ENCODE measurements at regions not wholly inside any gene's neighbourhood (a gene's known extent, or its start where the extent isn't known, plus 50 kb on each side); places are given as distances from the start of the nearest gene placed in this dataset.

DNA sequence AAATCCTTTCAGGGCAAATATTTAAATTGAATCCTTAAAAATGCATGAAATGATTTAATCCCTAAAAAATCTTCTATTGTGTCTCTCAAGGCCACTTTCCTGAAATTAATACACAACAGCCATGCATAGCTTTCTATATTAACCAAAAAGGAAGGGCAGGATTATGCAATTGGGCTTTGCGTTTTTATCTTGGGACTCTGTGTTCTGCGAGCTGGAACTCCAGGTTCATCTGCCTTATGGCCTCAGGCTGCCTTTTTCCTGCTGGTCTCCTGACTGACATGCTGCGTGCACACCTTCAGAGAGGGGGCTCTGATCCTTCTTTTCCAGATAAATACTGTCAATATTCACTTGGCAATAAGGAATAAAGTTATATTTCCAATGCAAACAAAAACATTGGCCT lies 141.7 kb upstream of the GRIA4 start:
- Histone ChIP-seq H3K4me2 (ENCODE audit: control insufficient read depth, insufficient read depth) (no peak overlapping the region), H3K9ac (ENCODE audit: control insufficient read depth, insufficient read depth, low read length) (no peak overlapping the region), H3K36me3 (ENCODE audit: control insufficient read depth in 2 of 2, insufficient read depth in 2 of 2, low read length in 1 of 2) (no peaks in the 10 kb centered on the region), H3K9me3 (replicated peaks; ENCODE audit: control insufficient read depth, insufficient read depth, low read length) (no peaks in the 10 kb centered on the region), H3K27me3 (replicated peaks in 1 of 2; ENCODE audit: control insufficient read depth in 2 of 2, insufficient read depth in 2 of 2, low read length in 1 of 2) (no peaks in the 10 kb centered on the region), H3K79me2 (ENCODE audit: control insufficient read depth, insufficient read depth, low read length) (no peaks in the 10 kb centered on the region), H3K4me1 (ENCODE audit: control insufficient read depth, insufficient read depth, low read length) (no peaks in the 10 kb centered on the region), H2AFZ (ENCODE audit: control insufficient read depth, low read depth, low read length) (no peak overlapping the region), H4K20me1 (ENCODE audit: control insufficient read depth, insufficient read depth) (no peaks in the 10 kb centered on the region), H3K4me3 (no peak overlapping the region), H3K27ac (ENCODE audit: control insufficient read depth, insufficient read depth) (no peak overlapping the region)
- RAD21 ChIA-PET (ENCODE audit: unreplicated experiment): no interaction called here
- BruUV-seq (replicated peaks): no TSS peak
- POLR2A ChIA-PET: no interaction called here
- TF ChIP-seq ZNF622 (IDR thresholded peaks at IDR 0.05): no peak
- TF ChIP-seq SREBF2 (IDR thresholded peaks at IDR 0.05; ENCODE audit: low read length): no peak
- TF ChIP-seq, protein P1, sequence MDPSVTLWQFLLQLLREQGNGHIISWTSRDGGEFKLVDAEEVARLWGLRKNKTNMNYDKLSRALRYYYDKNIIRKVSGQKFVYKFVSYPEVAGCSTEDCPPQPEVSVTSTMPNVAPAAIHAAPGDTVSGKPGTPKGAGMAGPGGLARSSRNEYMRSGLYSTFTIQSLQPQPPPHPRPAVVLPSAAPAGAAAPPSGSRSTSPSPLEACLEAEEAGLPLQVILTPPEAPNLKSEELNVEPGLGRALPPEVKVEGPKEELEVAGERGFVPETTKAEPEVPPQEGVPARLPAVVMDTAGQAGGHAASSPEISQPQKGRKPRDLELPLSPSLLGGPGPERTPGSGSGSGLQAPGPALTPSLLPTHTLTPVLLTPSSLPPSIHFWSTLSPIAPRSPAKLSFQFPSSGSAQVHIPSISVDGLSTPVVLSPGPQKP (IDR thresholded peaks at IDR 0.05; ENCODE audit: low read depth, low read length): no peak
- no peak for TF ChIP-seq MYC (IDR thresholded peaks at IDR 0.05; ENCODE audit: insufficient read depth, insufficient read length, insufficient replicate concordance, low read length, severe bottlenecking)
- TF ChIP-seq PAX5 (IDR thresholded peaks at IDR 0.05; ENCODE audit: borderline replicate concordance, low read depth, low read length): no peak
- no peak for TF ChIP-seq KLF5 (IDR thresholded peaks at IDR 0.05; ENCODE audit: partially characterized antibody)
- intact Hi-C loops (cut with micrococcal nuclease; ENCODE audit: unreplicated experiment) (no loop called here), in situ Hi-C loops (cut with MboI) (no loop called here)
- WGBS (ENCODE audit: insufficient coverage, insufficient replicate concordance, low lambda C conversion rate, missing lambda C conversion rate): 14% methylated on average over 3 of the region's 3 CpGs
- ATAC-seq (no peak), DNase-seq (ENCODE audit: low read depth, low spot score) (no peak), FAIRE-seq (no peak)
- CTCF ChIA-PET: no interaction called here
- SMC1A ChIA-PET (ENCODE audit: uncharacterized antibody, unreplicated experiment): no interaction called here

DNA sequence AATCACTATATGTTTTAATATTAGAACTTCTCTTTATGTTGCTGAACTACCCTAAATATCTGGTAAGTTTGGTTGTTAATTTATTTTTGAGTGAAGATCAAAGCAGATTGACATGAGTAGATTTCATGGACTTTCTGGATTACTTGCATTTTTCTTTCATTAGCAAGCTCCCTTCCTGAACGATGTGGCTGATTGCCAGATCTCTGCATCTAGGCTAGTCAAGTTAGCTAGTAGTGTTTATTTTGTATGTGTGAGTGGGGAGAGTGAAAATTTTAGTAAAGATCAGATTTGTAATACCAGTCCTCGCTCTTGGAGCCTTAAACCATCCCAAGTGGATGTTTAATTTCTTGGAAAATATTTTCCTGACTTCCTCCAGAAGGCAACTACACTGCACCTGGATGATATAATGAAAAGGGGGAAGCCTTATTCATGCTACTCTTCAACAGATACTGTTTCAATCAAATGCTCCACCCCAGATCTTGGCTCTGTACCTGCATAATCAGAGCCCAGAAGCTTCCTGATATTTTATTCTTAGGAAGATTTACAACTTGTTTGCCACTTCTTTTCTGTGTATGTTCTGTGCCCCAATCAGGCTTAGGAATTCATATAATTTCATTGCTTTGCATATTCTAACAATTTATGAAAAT lies 143.2 kb upstream of the GRIA4 start:
- intact Hi-C loops (cut with micrococcal nuclease; ENCODE audit: unreplicated experiment): no loop called here
- ChIA-PET CTCF (no interaction called here), SMC1A (ENCODE audit: uncharacterized antibody, unreplicated experiment) (interaction anchor here (2.3 kb wide), 1 partner anchor 11 kb away, joined by 6 read pairs; no protein-coding TSS in a partner anchor), POLR2A (no interaction called here), RAD21 (ENCODE audit: unreplicated experiment) (no interaction called here)
- H3K4me3 ChIP-seq: no peak overlapping the region
- TF ChIP-seq, protein P2, sequence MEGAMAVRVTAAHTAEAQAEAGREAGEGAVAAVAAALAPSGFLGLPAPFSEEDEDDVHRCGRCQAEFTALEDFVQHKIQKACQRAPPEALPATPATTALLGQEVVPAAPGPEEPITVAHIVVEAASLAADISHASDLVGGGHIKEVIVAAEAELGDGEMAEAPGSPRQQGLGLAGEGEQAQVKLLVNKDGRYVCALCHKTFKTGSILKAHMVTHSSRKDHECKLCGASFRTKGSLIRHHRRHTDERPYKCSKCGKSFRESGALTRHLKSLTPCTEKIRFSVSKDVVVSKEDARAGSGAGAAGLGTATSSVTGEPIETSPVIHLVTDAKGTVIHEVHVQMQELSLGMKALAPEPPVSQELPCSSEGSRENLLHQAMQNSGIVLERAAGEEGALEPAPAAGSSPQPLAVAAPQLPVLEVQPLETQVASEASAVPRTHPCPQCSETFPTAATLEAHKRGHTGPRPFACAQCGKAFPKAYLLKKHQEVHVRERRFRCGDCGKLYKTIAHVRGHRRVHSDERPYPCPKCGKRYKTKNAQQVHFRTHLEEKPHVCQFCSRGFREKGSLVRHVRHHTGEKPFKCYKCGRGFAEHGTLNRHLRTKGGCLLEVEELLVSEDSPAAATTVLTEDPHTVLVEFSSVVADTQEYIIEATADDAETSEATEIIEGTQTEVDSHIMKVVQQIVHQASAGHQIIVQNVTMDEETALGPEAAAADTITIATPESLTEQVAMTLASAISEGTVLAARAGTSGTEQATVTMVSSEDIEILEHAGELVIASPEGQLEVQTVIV (IDR thresholded peaks at IDR 0.05; ENCODE audit: borderline replicate concordance, partially characterized antibody): no peak
- TF ChIP-seq POU2F2 (IDR thresholded peaks at IDR 0.05; ENCODE audit: borderline replicate concordance, low read depth, low read length): no peak
- H2AFZ ChIP-seq (ENCODE audit: control insufficient read depth, low read depth, low read length): no peak overlapping the region
- no peak overlapping the region for H3K4me2 ChIP-seq (ENCODE audit: control insufficient read depth, insufficient read depth)
- in situ Hi-C loops (cut with MboI): no loop called here
- ATAC-seq (no peak), FAIRE-seq (no peak), DNase-seq (ENCODE audit: low read depth, low spot score) (no peak)
- H3K9me3 ChIP-seq (replicated peaks; ENCODE audit: control insufficient read depth, insufficient read depth, low read length): no peaks in the 10 kb centered on the region
- H3K9ac ChIP-seq (ENCODE audit: control insufficient read depth, insufficient read depth, low read length): no peak overlapping the region
- H3K36me3 ChIP-seq (ENCODE audit: control insufficient read depth in 2 of 2, insufficient read depth in 2 of 2, low read length in 1 of 2): no peaks in the 10 kb centered on the region
- BruUV-seq (replicated peaks): no TSS peak
- H3K4me1 ChIP-seq (ENCODE audit: control insufficient read depth, insufficient read depth, low read length): no peaks in the 10 kb centered on the region
- H3K79me2 ChIP-seq (ENCODE audit: control insufficient read depth, insufficient read depth, low read length): no peaks in the 10 kb centered on the region
- 7% methylated on average over 2 of the region's 2 CpGs for WGBS (ENCODE audit: insufficient coverage, insufficient replicate concordance, low lambda C conversion rate, missing lambda C conversion rate)
- H3K27ac ChIP-seq (ENCODE audit: control insufficient read depth, insufficient read depth): no peak overlapping the region
- H4K20me1 ChIP-seq (ENCODE audit: control insufficient read depth, insufficient read depth): no peaks in the 10 kb centered on the region
- H3K27me3 ChIP-seq (replicated peaks in 1 of 2; ENCODE audit: control insufficient read depth in 2 of 2, insufficient read depth in 2 of 2, low read length in 1 of 2): no peaks in the 10 kb centered on the region

Measured in GM12878 (cell line).